Erythroblast (primary cell): ENCODE measurements at regions not wholly inside any gene's neighbourhood (a gene's known extent, or its start where the extent isn't known, plus 50 kb on each side); places are given as distances from the start of the nearest gene placed in this dataset.

Experiments used
- GATA1 ChIP-seq: IDR thresholded peaks from 2 replicates; pipeline ENCODE4 v1.6.1; 2011; ENCODE audit warnings: low read depth, mild to moderate bottlenecking, control low read depth, low read length, moderate library complexity
- POLR2A ChIP-seq: IDR thresholded peaks from 2 replicates; pipeline ENCODE4 v1.6.1; 2011; ENCODE audit warnings: mild to moderate bottlenecking, low read length

- TF ChIP-seq POLR2A (no peak), GATA1 (no peak)
Observed at GRCh38 chr15:38863381-38863780, 298.8 kb upstream of the RASGRP1 start.
